CD14-positive monocyte (primary cell): ENCODE measurements at regions not wholly inside any gene's neighbourhood (a gene's known extent, or its start where the extent isn't known, plus 50 kb on each side); places are given as distances from the start of the nearest gene placed in this dataset.

Experiments
- DNase-seq, 3 donors: peaks; one replicate each; pipeline ENCODE4 v3.0.0-alpha.2; 2011 to 2022
- H2AFZ ChIP-seq: 2 replicates; pipeline ENCODE4 v1.6.0; 2012; ENCODE audit warnings: mild to moderate bottlenecking, low read depth, low read length, inconsistent platforms; ENCODE audit not compliant: insufficient read depth, poor library complexity, severe bottlenecking
- H3K27ac ChIP-seq, 2 donors: 1 replicate in 1 of 2; 2 replicates in 1 of 2; pipeline ENCODE4 v1.5.1; 2012 to 2013; ENCODE audit warnings: low read length in 2 of 2, control low read depth in 1 of 2, inconsistent platforms in 1 of 2, low read depth in 1 of 2, mild to moderate bottlenecking in 1 of 2
- H3K27me3 ChIP-seq, 2 donors: one replicate each; pipeline versions ENCODE4 v1.6.0 to v1.6.1; 2011 to 2013; ENCODE audit warnings: low read length in 2 of 2; ENCODE audit not compliant: control insufficient read depth in 2 of 2, insufficient read depth in 2 of 2
- H3K36me3 ChIP-seq, 2 donors: replicated peaks in 1 of 2; 1 replicate in 1 of 2; 2 replicates in 1 of 2; pipeline versions ENCODE4 v1.5.1 to v1.6.1; 2012 to 2013; ENCODE audit warnings: low read length in 2 of 2, control low read depth in 1 of 2, inconsistent platforms in 1 of 2, mild to moderate bottlenecking in 1 of 2; ENCODE audit not compliant: insufficient read depth in 2 of 2, control insufficient read depth in 1 of 2
- H3K4me1 ChIP-seq, 2 donors: 1 replicate in 1 of 2; 2 replicates in 1 of 2; pipeline versions ENCODE4 v1.5.1 to v1.6.1; 2012 to 2013; ENCODE audit warnings: low read length in 2 of 2, control low read depth in 1 of 2, inconsistent platforms in 1 of 2, mild to moderate bottlenecking in 1 of 2, moderate library complexity in 1 of 2; ENCODE audit not compliant: insufficient read depth in 2 of 2, control insufficient read depth in 1 of 2
- H3K4me2 ChIP-seq: replicated peaks from 2 replicates; pipeline ENCODE3; 2012; ENCODE audit warnings: low read length, moderate library complexity, mild to moderate bottlenecking; ENCODE audit not compliant: poor library complexity, severe bottlenecking; ENCODE audit errors: extremely low read depth
- H3K4me3 ChIP-seq, 3 experiments: fragments of 200-600 bp in 1 of 3; sonication (generic) in 1 of 3; replicated peaks in 1 of 3; 1 replicate in 2 of 3; 2 replicates in 1 of 3; pipeline ENCODE4 v1.5.1; 2011 to 2013; ENCODE audit warnings: low read length in 3 of 3, mild to moderate bottlenecking in 3 of 3, control low read depth in 2 of 3, low read depth in 2 of 3, inconsistent platforms in 1 of 3, moderate library complexity in 1 of 3
- H3K79me2 ChIP-seq: 2 replicates; pipeline ENCODE4 v1.6.0; 2012; ENCODE audit warnings: mild to moderate bottlenecking, control low read depth, inconsistent platforms, low read length, moderate library complexity; ENCODE audit not compliant: insufficient read depth
- H3K9ac ChIP-seq: 2 replicates; pipeline ENCODE4 v1.6.0; 2017; ENCODE audit warnings: low read length, mild to moderate bottlenecking; ENCODE audit not compliant: insufficient read depth, poor library complexity, severe bottlenecking
- H3K9me3 ChIP-seq, 2 donors: replicated peaks in 1 of 2; 1 replicate in 1 of 2; 2 replicates in 1 of 2; pipeline versions ENCODE4 v1.5.1 to v1.6.1; 2012 to 2013; ENCODE audit warnings: low read length in 2 of 2, control low read depth in 1 of 2; ENCODE audit not compliant: control insufficient read depth in 1 of 2, insufficient read depth in 1 of 2
- H4K20me1 ChIP-seq: 2 replicates; pipeline ENCODE4 v1.6.0; 2012; ENCODE audit warnings: mild to moderate bottlenecking, low read length, control low read depth, moderate library complexity; ENCODE audit not compliant: insufficient read depth
- H3K27ac Mint-ChIP-seq, 7 donors: one replicate each; pipeline ENCODE4 v1.8.0; 2020; ENCODE audit warnings: mild to moderate bottlenecking in 7 of 7, mixed read lengths in 7 of 7, moderate library complexity in 6 of 7, inconsistent platforms in 2 of 7
- H3K27me3 Mint-ChIP-seq, 3 donors: one replicate each; pipeline ENCODE4 v1.8.0; 2021 to 2022; ENCODE audit warnings: low read depth in 3 of 3, mild to moderate bottlenecking in 3 of 3, mixed read lengths in 3 of 3, moderate library complexity in 3 of 3, inconsistent platforms in 1 of 3
- H3K36me3 Mint-ChIP-seq, 2 donors: one replicate each; pipeline ENCODE4 v1.8.0; 2020; ENCODE audit warnings: mixed read lengths in 2 of 2, inconsistent platforms in 1 of 2, mild to moderate bottlenecking in 1 of 2
- H3K4me1 Mint-ChIP-seq: one replicate; pipeline ENCODE4 v1.8.0; 2020; ENCODE audit warnings: mild to moderate bottlenecking, mixed read lengths
- H3K4me3 Mint-ChIP-seq, 2 donors: one replicate each; pipeline ENCODE4 v1.8.0; 2020; ENCODE audit warnings: mild to moderate bottlenecking in 2 of 2, mixed read lengths in 2 of 2, moderate library complexity in 1 of 2
- H3K9me3 Mint-ChIP-seq, 7 donors: one replicate each; pipeline ENCODE4 v1.8.0; 2020 to 2022; ENCODE audit warnings: mixed read lengths in 7 of 7, mild to moderate bottlenecking in 6 of 7, moderate library complexity in 6 of 7, inconsistent platforms in 2 of 7
- WGBS: methylation state at CpG from one replicate; pipeline ENCODE4 v1.1.5; 2013; ENCODE audit warnings: missing lambda C conversion rate; ENCODE audit not compliant: insufficient coverage; 5-methylcytosine and 5-hydroxymethylcytosine counted together
- intact Hi-C, 2 donors: fragments of 100-400 bp; cut with micrococcal nuclease; formaldehyde crosslinking; loops; one replicate each; pipeline versions ENCODE4 v1.15.0 to v1.15.1; 2023
- TF ChIP-seq, protein P1 (sequence below): fragments of 200-600 bp; IDR thresholded peaks from one replicate; pipeline ENCODE4 v1.8.0; 2022; ENCODE audit warnings: antibody characterized with exemption, mild to moderate bottlenecking

DNA sequence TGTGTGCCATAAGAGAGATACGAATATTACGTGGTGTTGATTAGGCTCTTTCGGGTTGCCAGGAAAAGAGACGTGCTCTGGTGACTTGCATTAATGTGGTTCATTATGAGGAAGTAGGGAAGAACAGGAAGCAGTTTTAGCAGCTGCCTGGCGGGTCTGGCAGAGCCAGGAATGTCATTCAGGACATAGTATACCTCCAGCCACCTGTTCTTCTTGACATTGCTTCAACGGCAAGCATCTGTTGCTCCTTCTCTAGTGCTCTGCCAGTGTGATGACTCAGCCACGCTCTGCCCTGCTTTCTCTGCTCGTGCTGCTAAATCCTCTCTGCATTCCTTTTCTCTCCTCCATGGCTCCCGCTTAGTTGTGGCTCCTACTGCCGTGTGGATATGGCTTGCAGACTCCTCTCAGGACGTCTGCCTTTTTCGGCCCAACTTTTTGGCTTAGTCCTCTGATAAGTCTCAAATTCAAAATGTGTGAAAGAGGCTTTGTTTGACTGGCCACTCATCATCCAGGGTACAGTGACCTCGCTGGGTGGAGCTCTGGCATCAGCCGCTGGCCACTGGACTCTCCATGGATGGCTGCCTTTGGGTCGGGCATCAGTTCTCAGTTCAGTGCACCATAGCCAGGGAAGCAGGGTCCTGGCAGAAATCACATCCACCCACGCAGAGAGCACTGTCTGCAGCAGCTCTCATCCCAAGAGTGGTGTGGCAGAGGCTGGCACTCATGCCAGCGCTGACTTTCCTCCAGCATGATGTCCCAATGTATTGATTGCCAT is 89.3 kb upstream of the KLF3 start:
- Histone ChIP-seq H3K9me3 (no peaks in the 10 kb centered on the region), H2AFZ (no peak overlapping the region), H3K79me2 (no peaks in the 10 kb centered on the region), H4K20me1 (no peaks in the 10 kb centered on the region), H3K27me3 (no peaks in the 10 kb centered on the region), H3K4me2 (peak overlapping the region; percentile 47), H3K36me3 (no peaks in the 10 kb centered on the region), H3K4me1 (peaks cover 14 to 16% of the 10 kb centered on the region in 2 donors), H3K9ac (no peak overlapping the region), H3K4me3 (peak overlapping the region in 1 of 3 experiments; percentile 10), H3K27ac (peak overlapping the region in 1 of 2 donors; percentile 49)
- TF ChIP-seq, protein P1, sequence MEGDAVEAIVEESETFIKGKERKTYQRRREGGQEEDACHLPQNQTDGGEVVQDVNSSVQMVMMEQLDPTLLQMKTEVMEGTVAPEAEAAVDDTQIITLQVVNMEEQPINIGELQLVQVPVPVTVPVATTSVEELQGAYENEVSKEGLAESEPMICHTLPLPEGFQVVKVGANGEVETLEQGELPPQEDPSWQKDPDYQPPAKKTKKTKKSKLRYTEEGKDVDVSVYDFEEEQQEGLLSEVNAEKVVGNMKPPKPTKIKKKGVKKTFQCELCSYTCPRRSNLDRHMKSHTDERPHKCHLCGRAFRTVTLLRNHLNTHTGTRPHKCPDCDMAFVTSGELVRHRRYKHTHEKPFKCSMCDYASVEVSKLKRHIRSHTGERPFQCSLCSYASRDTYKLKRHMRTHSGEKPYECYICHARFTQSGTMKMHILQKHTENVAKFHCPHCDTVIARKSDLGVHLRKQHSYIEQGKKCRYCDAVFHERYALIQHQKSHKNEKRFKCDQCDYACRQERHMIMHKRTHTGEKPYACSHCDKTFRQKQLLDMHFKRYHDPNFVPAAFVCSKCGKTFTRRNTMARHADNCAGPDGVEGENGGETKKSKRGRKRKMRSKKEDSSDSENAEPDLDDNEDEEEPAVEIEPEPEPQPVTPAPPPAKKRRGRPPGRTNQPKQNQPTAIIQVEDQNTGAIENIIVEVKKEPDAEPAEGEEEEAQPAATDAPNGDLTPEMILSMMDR = no peak
- Mint-ChIP-seq H3K27me3 (no peaks in the 10 kb centered on the region), H3K27ac (peak overlapping the region; percentile 60 to 90 (median 76)), H3K4me1 (peaks cover 18% of the 10 kb centered on the region), H3K9me3 (peaks cover 0 to 6% (median 2%) of the 10 kb centered on the region in 7 donors), H3K36me3 (no peaks in the 10 kb centered on the region), H3K4me3 (peak overlapping the region in 1 of 2 donors; percentile 76)
- intact Hi-C loops = loop anchor here in 1 of 2 donors (5.0 kb wide), 1 partner anchor 33 kb away; no protein-coding TSS in a partner anchor
- 61% methylated on average over 10 of the region's 17 CpGs for WGBS
- peak; percentile 68 to 74 (median 72) for DNase-seq

DNA sequence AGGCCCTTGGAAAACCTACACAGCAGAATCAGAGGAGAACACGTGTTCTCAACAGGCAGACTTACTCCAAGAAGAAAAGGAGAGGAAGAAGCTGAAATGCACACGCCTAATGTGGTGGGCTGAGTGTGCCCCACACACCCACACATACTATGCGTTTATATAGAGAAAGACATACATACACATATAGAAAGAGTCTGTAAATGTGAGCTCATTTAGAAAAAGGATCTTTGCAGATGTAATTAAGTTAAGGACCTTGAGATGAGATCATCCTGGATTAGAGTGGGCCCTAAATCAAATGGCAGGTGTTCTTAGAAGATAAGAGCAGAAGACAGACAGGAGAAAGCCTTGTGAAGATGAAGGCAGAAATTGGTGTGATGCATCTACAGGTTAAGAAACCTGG is 87.2 kb upstream of the KLF3 start:
- no peak overlapping the region for H3K27ac Mint-ChIP-seq
- Histone ChIP-seq H3K27ac (no peak overlapping the region), H3K36me3 (no peaks in the 10 kb centered on the region), H2AFZ (no peak overlapping the region), H3K27me3 (no peaks in the 10 kb centered on the region), H3K4me2 (no peak overlapping the region), H3K4me3 (no peak overlapping the region), H3K79me2 (no peaks in the 10 kb centered on the region), H4K20me1 (no peaks in the 10 kb centered on the region), H3K4me1 (peaks cover 16% of the 10 kb centered on the region in 2 donors), H3K9ac (no peak overlapping the region), H3K9me3 (no peaks in the 10 kb centered on the region)
- H3K27me3 Mint-ChIP-seq = no peaks in the 10 kb centered on the region
- DNase-seq = no peak
- no peaks in the 10 kb centered on the region for H3K36me3 Mint-ChIP-seq
- H3K4me1 Mint-ChIP-seq = peaks cover 28% of the 10 kb centered on the region
- intact Hi-C loops = no loop called here
- TF ChIP-seq, protein P1 = no peak
- H3K9me3 Mint-ChIP-seq = peaks cover 0 to 4% (median 2%) of the 10 kb centered on the region in 7 donors
- no peak overlapping the region for H3K4me3 Mint-ChIP-seq
- no CpG with 5 or more reads among the region's 3 CpGs for WGBS
